K562 (cell line): ENCODE measurements at regions not wholly inside any gene's neighbourhood (a gene's known extent, or its start where the extent isn't known, plus 50 kb on each side); places are given as distances from the start of the nearest gene placed in this dataset.

Experiments
- ATAC-seq: fragments of 200-7000 bp; cut with Tn5 transposase; 3 replicates; pipeline ENCODE4 v1.9.1; 2020; ENCODE audit warnings: moderate library complexity
- BruUV-seq: library from RNA; stranded (reverse); fragments of 400-500 nt; replicated peaks from 2 replicates; lab custom pipeline; 2021; lab: Mats Ljungman, UMichigan
- CTCF ChIA-PET: fragments of 300-600 bp; formaldehyde crosslinking; extraction: SDS; loops from one replicate; lab custom pipeline; 2021; ENCODE audit warnings: low intra/inter-chr PET ratio; lab: Yijun Ruan, JAX
- POLR2A ChIA-PET: fragments of 300-600, 350-650 bp; sonication (Branson Sonifier 250); formaldehyde crosslinking; extraction: SDS; loops from one replicate; lab custom pipeline; 2021; ENCODE audit warnings: antibody characterized with exemption, inconsistent platforms; lab: Yijun Ruan, JAX
- DNase-seq, 4 experiments: peaks; one replicate each; pipeline versions ENCODE4 v3.0.0 to v3.0.0-alpha.2; 2011 to 2018; ENCODE audit warnings: low spot score in 3 of 4, mixed read lengths in 3 of 4; ENCODE audit errors: extremely low read depth in 1 of 4
- FAIRE-seq: peaks from 2 replicates; lab custom pipeline; 2011; peaks lifted over from hg19 to GRCh38; lab: Jason Lieb, UNC
- H2AFZ ChIP-seq: 2 replicates; pipeline ENCODE4 v1.6.0; 2011; ENCODE audit warnings: low read depth, low read length, control low read depth, inconsistent platforms
- H3K27ac ChIP-seq: fragments of 200-600 bp; 3 replicates; pipeline ENCODE4 v1.8.0; 2011; ENCODE audit warnings: low read depth, mild to moderate bottlenecking, control low read depth, inconsistent platforms, low read length, moderate library complexity, mixed read lengths; ENCODE audit errors: extremely low read depth
- H3K27me3 ChIP-seq, 2 experiments: fragments of 300-600 bp in 1 of 2; 2 replicates in 1 of 2; 3 replicates in 1 of 2; pipeline versions ENCODE4 v1.6.0 to v1.8.0; 2011; ENCODE audit warnings: inconsistent platforms in 2 of 2, low read length in 2 of 2, mild to moderate bottlenecking in 1 of 2, mixed read lengths in 1 of 2, moderate library complexity in 1 of 2; ENCODE audit not compliant: control insufficient read depth in 2 of 2, insufficient read depth in 2 of 2
- H3K36me3 ChIP-seq: fragments of 300-600 bp; 3 replicates; pipeline ENCODE4 v1.8.0; 2011; ENCODE audit warnings: mild to moderate bottlenecking, low read length, inconsistent platforms; ENCODE audit not compliant: control insufficient read depth, insufficient read depth
- H3K4me1 ChIP-seq, 2 experiments: fragments of 200-600 bp in 1 of 2; replicated peaks in 1 of 2; 2 replicates in 1 of 2; 3 replicates in 1 of 2; pipeline versions ENCODE4 v1.5.1 to v1.8.0; 2011; ENCODE audit warnings: inconsistent platforms in 2 of 2, low read length in 2 of 2, mild to moderate bottlenecking in 1 of 2, mixed read lengths in 1 of 2, moderate library complexity in 1 of 2; ENCODE audit not compliant: control insufficient read depth in 2 of 2, insufficient read depth in 2 of 2
- H3K4me2 ChIP-seq: 2 replicates; pipeline ENCODE4 v1.6.1; 2011; ENCODE audit warnings: low read length, control low read depth, inconsistent platforms, mixed read lengths; ENCODE audit not compliant: insufficient read depth
- H3K4me3 ChIP-seq: fragments of 200-600 bp; sonication (generic), shearing (Covaris generic); 2 replicates; pipeline ENCODE4 v1.5.1; 2016; ENCODE audit warnings: control low read depth, inconsistent platforms
- H3K79me2 ChIP-seq: fragments of 200-600 bp; 3 replicates; pipeline ENCODE4 v1.8.0; 2011; ENCODE audit warnings: low read length, inconsistent platforms; ENCODE audit not compliant: control insufficient read depth, insufficient read depth
- H3K9ac ChIP-seq, 2 experiments: 2 replicates each; pipeline versions ENCODE4 v1.6.0 to v1.6.1; 2011; ENCODE audit warnings: low read depth in 2 of 2, low read length in 2 of 2, control low read depth in 1 of 2, inconsistent platforms in 1 of 2, mild to moderate bottlenecking in 1 of 2, mixed read lengths in 1 of 2; ENCODE audit not compliant: insufficient read depth in 1 of 2
- H3K9me1 ChIP-seq: one replicate; pipeline ENCODE4 v1.6.0; 2011; ENCODE audit warnings: inconsistent platforms, mild to moderate bottlenecking, low read length, moderate library complexity; ENCODE audit not compliant: control insufficient read depth, insufficient read depth
- H3K9me3 ChIP-seq: replicated peaks from 2 replicates; pipeline ENCODE4 v1.5.1; 2011; ENCODE audit warnings: low read depth, low read length, inconsistent platforms; ENCODE audit not compliant: control insufficient read depth, insufficient read depth
- H4K20me1 ChIP-seq: replicated peaks from 2 replicates; pipeline ENCODE4 v1.6.1; 2011; ENCODE audit warnings: low read length, inconsistent platforms, mixed read lengths; ENCODE audit not compliant: control insufficient read depth, insufficient read depth
- NKRF ChIP-seq: fragments of 450-650 bp; IDR thresholded peaks from 2 replicates; pipeline ENCODE4 v1.6.1; 2016; ENCODE audit warnings: borderline replicate concordance
- TFE3 ChIP-seq: fragments of 450-650 bp; formaldehyde crosslinking; IDR thresholded peaks from 2 replicates; pipeline ENCODE4 v1.4.0; 2020; ENCODE audit warnings: mild to moderate bottlenecking, mixed read lengths
- ZNF12 ChIP-seq: sonication (generic); formaldehyde crosslinking; IDR thresholded peaks from 2 replicates; pipeline ENCODE4 v1.4.0; 2020; ENCODE audit warnings: mild to moderate bottlenecking, missing genetic modification reagents
- ZSCAN29 ChIP-seq: fragments of 450-650 bp; IDR thresholded peaks from 2 replicates; pipeline ENCODE4 v1.6.1; 2017
- WGBS: fragments of 100-300 bp; shearing (Covaris generic); methylation state at CpG from one replicate; pipeline ENCODE4 v1.1.6; 2016; ENCODE audit warnings: low coverage, mixed read lengths; ENCODE audit not compliant: insufficient coverage; ENCODE audit errors: missing lambda C conversion rate; 5-methylcytosine and 5-hydroxymethylcytosine counted together
- in situ Hi-C: fragments of 300-500 bp; cut with MboI; formaldehyde crosslinking; loops from 4 replicates; pipeline ENCODE4 v1.15.0; 2018; ENCODE audit warnings: inconsistent platforms, mixed read lengths
- intact Hi-C: fragments of 100-400 bp; cut with micrococcal nuclease; formaldehyde crosslinking; loops from 2 replicates; pipeline ENCODE4 v1.14.2; 2022

- TF ChIP-seq NKRF (no peak), TFE3 (CRISPR knock-in tag) (no peak), ZSCAN29 (no peak)
Measured at GRCh38 chr19:46915386-46915785, 54.6 kb downstream of the ARHGAP35 start (continued).

- Histone ChIP-seq H3K9ac (no peak overlapping the region), H4K20me1 (no peaks in the 10 kb centered on the region; the same call in 1 of the 2 replicates), H3K27ac (no peak overlapping the region), H3K36me3 (peaks cover 37% of the 10 kb centered on the region), H3K4me1 (peaks cover 11 to 19% of the 10 kb centered on the region in 2 experiments; a peak in 3 of 5 replicates), H3K4me2 (no peak overlapping the region), H2AFZ (no peak overlapping the region), H3K9me1 (no peaks in the 10 kb centered on the region), H3K27me3 (no peaks in the 10 kb centered on the region), H3K79me2 (peaks cover 60% of the 10 kb centered on the region), H3K9me3 (no peaks in the 10 kb centered on the region), H3K4me3 (no peak overlapping the region)
- in situ Hi-C loops = no loop called here
- intact Hi-C loops = no loop called here
- 98% methylated on average over 5 of the region's 5 CpGs for WGBS
- POLR2A ChIA-PET = no interaction called here
- no TSS peak for BruUV-seq
- FAIRE-seq = no peak
- DNase-seq = no peak
- no peak for ATAC-seq
- CTCF ChIA-PET = interaction anchor here (0.6 kb wide), 1 partner anchor 339 kb away, joined by 3 read pairs; no protein-coding TSS in a partner anchor
- no peak for TF ChIP-seq ZNF12 (CRISPR knock-in tag)
Measured at GRCh38 chr19:46917002-46917401, 56.2 kb downstream of the ARHGAP35 start.
